HPDE6-E6E7 (cell line): ENCODE measurements at regions not wholly inside any gene's neighbourhood (a gene's known extent, or its start where the extent isn't known, plus 50 kb on each side); places are given as distances from the start of the nearest gene placed in this dataset.

Source experiments
- DNase-seq: peaks from one replicate; pipeline ENCODE4 v3.0.0; 2011; ENCODE audit warnings: missing footprints; ENCODE audit errors: extremely low spot score

- DNase-seq: no peak
These were observed 119.6 kb downstream of the MTX2 start for GRCh38 chr2:176388861-176389260.

- no peak for DNase-seq
These were observed 121.3 kb downstream of the MTX2 start for GRCh38 chr2:176390276-176391147.

GRCh38 chr2:176391148-176391419 is 121.8 kb downstream of the MTX2 start:
- no peak for DNase-seq

GRCh38 chr2:176392249-176392648 is 123.0 kb downstream of the MTX2 start:
- no peak for DNase-seq

GRCh38 chr2:176392744-176393414 is 123.6 kb downstream of the MTX2 start:
- DNase-seq: no peak

GRCh38 chr2:176395273-176395854 is 126.1 kb downstream of the MTX2 start:
- no peak for DNase-seq

GRCh38 chr2:176398243-176399073 is 129.2 kb downstream of the MTX2 start:
- DNase-seq: no peak

- DNase-seq: no peak
These were observed 129.9 kb downstream of the MTX2 start for GRCh38 chr2:176399074-176399598.

- DNase-seq: no peak
These were observed 136.2 kb downstream of the MTX2 start for GRCh38 chr2:176405477-176405876.

GRCh38 chr2:176407706-176408105 is 138.5 kb downstream of the MTX2 start:
- no peak for DNase-seq

- no peak for DNase-seq
These were observed 140.4 kb downstream of the MTX2 start for GRCh38 chr2:176409671-176410070.

GRCh38 chr2:176412136-176412535 is 142.9 kb downstream of the MTX2 start:
- DNase-seq: no peak

- no peak for DNase-seq
These were observed 144.5 kb downstream of the MTX2 start for GRCh38 chr2:176413786-176414185.

- no peak for DNase-seq
These were observed 145.4 kb downstream of the MTX2 start for GRCh38 chr2:176414641-176415040.

- no peak for DNase-seq
These were observed 146.1 kb downstream of the MTX2 start for GRCh38 chr2:176415174-176415895.

- no peak for DNase-seq
These were observed 146.8 kb downstream of the MTX2 start for GRCh38 chr2:176415937-176416499.

- no peak for DNase-seq
These were observed 149.5 kb downstream of the MTX2 start for GRCh38 chr2:176418768-176419167.

- no peak for DNase-seq
These were observed 150.4 kb downstream of the MTX2 start for GRCh38 chr2:176419591-176420071.

- no peak for DNase-seq
These were observed 152.2 kb downstream of the MTX2 start for GRCh38 chr2:176421297-176422050.

GRCh38 chr2:176423819-176424218 is 154.6 kb downstream of the MTX2 start:
- DNase-seq: no peak
